ENCODE measurements at regions not wholly inside any gene's neighbourhood (a gene's known extent, or its start where the extent isn't known, plus 50 kb on each side); places are given as distances from the start of the nearest gene placed in this dataset.
A peak's percentile ranks its signal among the peaks of the same experiment; 100 is the strongest.

DNA sequence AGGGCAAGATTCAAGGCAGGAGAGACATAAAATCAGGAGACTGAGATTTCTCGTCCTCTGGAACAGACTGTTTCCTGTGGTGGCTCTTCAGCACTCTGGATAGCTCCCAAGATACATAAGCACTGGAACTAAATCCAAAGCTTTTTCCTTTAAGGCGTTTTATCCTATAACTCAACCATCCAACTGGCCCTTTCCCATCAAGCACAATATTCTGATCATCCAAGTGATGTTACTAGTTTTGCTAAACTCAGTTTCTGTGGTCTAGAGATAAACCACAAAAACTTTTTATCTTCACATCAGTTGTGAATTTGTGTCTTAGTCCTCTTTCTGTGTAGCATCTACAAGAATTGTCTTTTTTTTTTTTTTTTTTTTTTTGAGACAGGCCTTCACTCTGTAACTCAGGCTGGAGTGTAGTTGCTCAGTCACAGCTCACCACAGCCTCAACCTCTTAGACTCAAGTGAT, 299.4 kb downstream of the COX7C start:
- FAIRE-seq (peak; percentile 66), DNase-seq (ENCODE audit: low read depth, low spot score) (peak; percentile 26)
- ChIA-PET CTCF (interaction anchor here (1.1 kb wide), 1 partner anchor 20 kb away, joined by 3 read pairs; no protein-coding TSS in a partner anchor), POLR2A (no interaction called here)
- no TSS peak for BruUV-seq (replicated peaks)
- H3K79me2 ChIP-seq (ENCODE audit: control insufficient read depth, insufficient read depth, low read length), result no peaks in the 10 kb centered on the region
- H3K27me3 ChIP-seq (ENCODE audit: control insufficient read depth in 2 of 2, insufficient read depth in 2 of 2, low read length in 2 of 2), result no peaks in the 10 kb centered on the region
- H3K4me2 ChIP-seq (ENCODE audit: insufficient read depth, low read length), result no peak overlapping the region
- H3K9me3 ChIP-seq (replicated peaks; ENCODE audit: control insufficient read depth, insufficient read depth, low read length), result no peaks in the 10 kb centered on the region
- intact Hi-C loops (cut with micrococcal nuclease), result no loop called here
- H3K9me1 ChIP-seq (replicated peaks; ENCODE audit: control insufficient read depth, extremely low read depth, insufficient read depth, low read length), result no peaks in the 10 kb centered on the region
- TF ChIP-seq, protein P1, sequence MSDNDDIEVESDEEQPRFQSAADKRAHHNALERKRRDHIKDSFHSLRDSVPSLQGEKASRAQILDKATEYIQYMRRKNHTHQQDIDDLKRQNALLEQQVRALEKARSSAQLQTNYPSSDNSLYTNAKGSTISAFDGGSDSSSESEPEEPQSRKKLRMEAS (IDR thresholded peaks at IDR 0.05; ENCODE audit: insufficient read depth, insufficient read length), result no peak
- TF ChIP-seq MYC (IDR thresholded peaks at IDR 0.05; ENCODE audit: low read depth, low read length) (no peak), FOS (IDR thresholded peaks at IDR 0.05; ENCODE audit: borderline replicate concordance, insufficient read depth, low read length) (no peak), POLR2A (IDR thresholded peaks at IDR 0.05; ENCODE audit: low read depth, low read length) (no peak), EZH2 (IDR thresholded peaks at IDR 0.05; ENCODE audit: borderline replicate concordance, low read depth, low read length, severe bottlenecking) (no peak), POLR2AphosphoS5 (IDR thresholded peaks at IDR 0.05; ENCODE audit: insufficient read depth, low read depth, low read length) (no peak), JUN (IDR thresholded peaks at IDR 0.05; ENCODE audit: borderline replicate concordance, insufficient read depth, insufficient read length, low read depth) (no peak), GATA2 (IDR thresholded peaks at IDR 0.05; ENCODE audit: insufficient read depth, insufficient read length, low read depth, low read length) (no peak)
- TF ChIP-seq, protein P2, sequence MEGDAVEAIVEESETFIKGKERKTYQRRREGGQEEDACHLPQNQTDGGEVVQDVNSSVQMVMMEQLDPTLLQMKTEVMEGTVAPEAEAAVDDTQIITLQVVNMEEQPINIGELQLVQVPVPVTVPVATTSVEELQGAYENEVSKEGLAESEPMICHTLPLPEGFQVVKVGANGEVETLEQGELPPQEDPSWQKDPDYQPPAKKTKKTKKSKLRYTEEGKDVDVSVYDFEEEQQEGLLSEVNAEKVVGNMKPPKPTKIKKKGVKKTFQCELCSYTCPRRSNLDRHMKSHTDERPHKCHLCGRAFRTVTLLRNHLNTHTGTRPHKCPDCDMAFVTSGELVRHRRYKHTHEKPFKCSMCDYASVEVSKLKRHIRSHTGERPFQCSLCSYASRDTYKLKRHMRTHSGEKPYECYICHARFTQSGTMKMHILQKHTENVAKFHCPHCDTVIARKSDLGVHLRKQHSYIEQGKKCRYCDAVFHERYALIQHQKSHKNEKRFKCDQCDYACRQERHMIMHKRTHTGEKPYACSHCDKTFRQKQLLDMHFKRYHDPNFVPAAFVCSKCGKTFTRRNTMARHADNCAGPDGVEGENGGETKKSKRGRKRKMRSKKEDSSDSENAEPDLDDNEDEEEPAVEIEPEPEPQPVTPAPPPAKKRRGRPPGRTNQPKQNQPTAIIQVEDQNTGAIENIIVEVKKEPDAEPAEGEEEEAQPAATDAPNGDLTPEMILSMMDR (IDR thresholded peaks at IDR 0.05; ENCODE audit: extremely low read depth in 1 of 2, insufficient read depth in 1 of 2, low read depth in 1 of 2, low read length in 2 of 2), result no peak
- H3K27ac ChIP-seq (ENCODE audit: insufficient read depth, low read depth, low read length), result no peak overlapping the region
- H3K9ac ChIP-seq (replicated peaks; ENCODE audit: extremely low read depth, insufficient read depth, low read length), result no peak overlapping the region
- dilution Hi-C loops (cut with MboI; ENCODE audit: extremely low pct_ligation_motif_present, low sequenced_read_pairs), result no loop called here
- no peaks in the 10 kb centered on the region for H3K36me3 ChIP-seq (ENCODE audit: control insufficient read depth in 2 of 2, extremely low read depth in 1 of 2, insufficient read depth in 2 of 2, low read length in 2 of 2)
- no peak overlapping the region for H2AFZ ChIP-seq (ENCODE audit: low read depth, low read length)
- H3K4me3 ChIP-seq (replicated peaks in 1 of 3; ENCODE audit: insufficient read depth in 1 of 3, low read depth in 1 of 3, low read length in 3 of 3), result no peak overlapping the region
- no peaks in the 10 kb centered on the region for H4K20me1 ChIP-seq (replicated peaks; ENCODE audit: control insufficient read depth, extremely low read depth, insufficient read depth, low read length)
- H3K4me1 ChIP-seq (ENCODE audit: control insufficient read depth, extremely low read depth, insufficient read depth, low read length), result no peaks in the 10 kb centered on the region
